ENCODE measurements at regions not wholly inside any gene's neighbourhood (a gene's known extent, or its start where the extent isn't known, plus 50 kb on each side); places are given as distances from the start of the nearest gene placed in this dataset.

DNA sequence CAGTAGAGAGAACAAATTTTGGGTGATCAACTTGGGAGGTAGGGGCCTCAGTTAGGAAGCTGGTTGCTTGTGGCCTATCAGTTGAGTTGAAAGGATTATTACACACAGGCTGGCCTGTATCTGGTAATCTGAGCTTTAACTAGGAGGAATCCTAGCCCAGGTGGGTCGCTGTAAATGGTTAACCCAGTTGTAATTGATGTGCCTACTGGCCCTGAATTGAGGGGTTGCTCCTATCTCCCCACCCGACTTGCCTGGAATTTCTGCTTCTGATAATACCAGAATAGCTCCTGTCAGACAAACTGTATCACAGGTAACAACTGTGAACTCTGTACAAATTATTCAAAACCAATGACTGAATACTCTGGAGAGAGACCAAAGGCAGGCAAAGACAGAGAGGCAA lies 210.4 kb upstream of the RUNX1 start:
- Histone ChIP-seq H3K9me3 (ENCODE audit: control insufficient read depth, low read depth, low read length) (no peaks in the 10 kb centered on the region), H3K27me3 (ENCODE audit: insufficient read depth, low read length) (no peaks in the 10 kb centered on the region), H3K79me1 (ENCODE audit: insufficient read depth, low read depth, low read length, poor library complexity, severe bottlenecking) (no peaks in the 10 kb centered on the region), H4K91ac (ENCODE audit: insufficient read length, low read depth, low read length) (no peak overlapping the region), H2AFZ (ENCODE audit: low read length) (no peak overlapping the region), H3K18ac (ENCODE audit: insufficient read length, low read depth, low read length) (no peak overlapping the region), H3K14ac (ENCODE audit: insufficient read depth, low read length) (no peak overlapping the region), H3K9ac (ENCODE audit: extremely low read depth, insufficient read length, low read length) (no peak overlapping the region), H2BK120ac (ENCODE audit: low read depth, low read length, poor library complexity, severe bottlenecking) (no peak overlapping the region), H3K27ac (ENCODE audit: insufficient read length, low read depth, low read length) (no peak overlapping the region), H2BK12ac (ENCODE audit: insufficient read length, low read depth, low read length) (no peak overlapping the region), H3K23me2 (ENCODE audit: insufficient read length, low read depth, low read length, poor library complexity, severe bottlenecking) (no peaks in the 10 kb centered on the region), H3K23ac (ENCODE audit: insufficient read length, low read depth, low read length) (no peak overlapping the region), H3K4ac (ENCODE audit: low read depth, low read length) (no peak overlapping the region), H2BK20ac (ENCODE audit: low read depth, low read length, poor library complexity, severe bottlenecking) (no peak overlapping the region), H3K4me2 (ENCODE audit: insufficient read depth, insufficient read length, low read length) (no peak overlapping the region), H3K56ac (ENCODE audit: insufficient read length, low read depth, low read length) (no peak overlapping the region), H4K20me1 (ENCODE audit: control insufficient read depth, insufficient read depth, insufficient read length) (no peaks in the 10 kb centered on the region), H3K79me2 (ENCODE audit: insufficient read depth, low read length) (no peaks in the 10 kb centered on the region), H3K4me1 (ENCODE audit: insufficient read depth, low read length) (no peaks in the 10 kb centered on the region), H4K5ac (ENCODE audit: insufficient read length, low read depth, low read length) (no peak overlapping the region), H2BK5ac (ENCODE audit: insufficient read length, low read length) (no peak overlapping the region), H4K8ac (replicated peaks; ENCODE audit: insufficient read length, low read depth, low read length) (no peak overlapping the region), H2BK15ac (ENCODE audit: low read depth, low read length) (no peak overlapping the region), H3T11ph (ENCODE audit: low read length) (no peak overlapping the region), H2AK5ac (ENCODE audit: insufficient read length, low read length) (no peak overlapping the region)
- Mint-ChIP-seq H3K4me3 (no peak overlapping the region), H3K27me3 (ENCODE audit: low read depth) (no peaks in the 10 kb centered on the region), H3K27ac (no peak overlapping the region), H3K9me3 (no peaks in the 10 kb centered on the region), H3K36me3 (ENCODE audit: insufficient read depth in 1 of 3, low read depth in 3 of 3) (no peaks in the 10 kb centered on the region), H3K4me1 (peaks cover 7 to 11% of the 10 kb centered on the region in 2 experiments)
- no CpG with 5 or more reads among the region's 2 CpGs for WGBS (ENCODE audit: extremely low coverage, insufficient read length, low lambda C conversion rate)
- TF ChIP-seq, protein P1, sequence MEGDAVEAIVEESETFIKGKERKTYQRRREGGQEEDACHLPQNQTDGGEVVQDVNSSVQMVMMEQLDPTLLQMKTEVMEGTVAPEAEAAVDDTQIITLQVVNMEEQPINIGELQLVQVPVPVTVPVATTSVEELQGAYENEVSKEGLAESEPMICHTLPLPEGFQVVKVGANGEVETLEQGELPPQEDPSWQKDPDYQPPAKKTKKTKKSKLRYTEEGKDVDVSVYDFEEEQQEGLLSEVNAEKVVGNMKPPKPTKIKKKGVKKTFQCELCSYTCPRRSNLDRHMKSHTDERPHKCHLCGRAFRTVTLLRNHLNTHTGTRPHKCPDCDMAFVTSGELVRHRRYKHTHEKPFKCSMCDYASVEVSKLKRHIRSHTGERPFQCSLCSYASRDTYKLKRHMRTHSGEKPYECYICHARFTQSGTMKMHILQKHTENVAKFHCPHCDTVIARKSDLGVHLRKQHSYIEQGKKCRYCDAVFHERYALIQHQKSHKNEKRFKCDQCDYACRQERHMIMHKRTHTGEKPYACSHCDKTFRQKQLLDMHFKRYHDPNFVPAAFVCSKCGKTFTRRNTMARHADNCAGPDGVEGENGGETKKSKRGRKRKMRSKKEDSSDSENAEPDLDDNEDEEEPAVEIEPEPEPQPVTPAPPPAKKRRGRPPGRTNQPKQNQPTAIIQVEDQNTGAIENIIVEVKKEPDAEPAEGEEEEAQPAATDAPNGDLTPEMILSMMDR (conservative IDR thresholded peaks at IDR 0.05), result no peak
- DNase-seq, result no peak

Measured in H9 (cell line).